ENCODE measurements at regions not wholly inside any gene's neighbourhood (a gene's known extent, or its start where the extent isn't known, plus 50 kb on each side); places are given as distances from the start of the nearest gene placed in this dataset.

DNA sequence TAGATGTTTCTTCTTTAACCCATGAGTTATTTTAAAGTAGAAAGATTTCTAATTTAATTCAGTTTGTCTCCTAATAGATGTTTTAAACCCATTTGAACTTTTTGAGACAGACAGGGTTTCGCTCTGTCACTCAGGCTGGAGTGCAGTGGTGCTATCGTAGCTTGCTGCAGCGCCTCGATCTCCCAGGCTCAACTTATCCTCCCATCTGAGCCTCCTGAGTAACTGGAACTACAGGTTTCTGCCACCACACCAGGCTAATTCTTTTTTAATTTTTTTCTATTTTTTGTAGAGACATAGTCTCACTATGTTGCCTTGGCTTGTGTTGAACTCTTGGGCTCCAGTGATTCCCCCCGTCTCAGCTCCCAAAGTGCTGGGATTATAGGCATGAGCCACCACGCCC, 53.0 kb upstream of the RAB18 start:
- no peak for DNase-seq (ENCODE audit: low spot score)

DNA sequence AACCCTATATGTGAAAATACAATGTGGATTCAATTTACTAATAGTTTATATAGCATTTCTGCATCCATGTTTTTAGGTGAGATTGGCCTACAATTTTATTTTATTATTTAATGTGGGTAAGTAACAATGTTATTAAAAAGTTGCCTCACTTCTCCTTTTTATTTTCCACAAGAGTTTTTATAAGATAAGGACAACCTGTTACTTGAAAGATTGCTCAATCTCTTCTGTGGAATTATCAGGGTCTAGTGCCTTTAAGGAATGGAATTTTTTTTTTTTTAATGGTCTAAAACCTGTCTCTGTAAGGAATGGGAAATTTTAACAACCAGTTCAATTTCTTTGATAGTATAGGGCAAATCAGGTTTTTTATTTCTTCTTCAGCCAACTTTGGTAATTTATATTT, 53.9 kb upstream of the RAB18 start:
- no peak for DNase-seq (ENCODE audit: low spot score)

GRCh38 chr10:27449571-27449970, 54.5 kb upstream of the RAB18 start:
- DNase-seq (ENCODE audit: low spot score): no peak

DNA sequence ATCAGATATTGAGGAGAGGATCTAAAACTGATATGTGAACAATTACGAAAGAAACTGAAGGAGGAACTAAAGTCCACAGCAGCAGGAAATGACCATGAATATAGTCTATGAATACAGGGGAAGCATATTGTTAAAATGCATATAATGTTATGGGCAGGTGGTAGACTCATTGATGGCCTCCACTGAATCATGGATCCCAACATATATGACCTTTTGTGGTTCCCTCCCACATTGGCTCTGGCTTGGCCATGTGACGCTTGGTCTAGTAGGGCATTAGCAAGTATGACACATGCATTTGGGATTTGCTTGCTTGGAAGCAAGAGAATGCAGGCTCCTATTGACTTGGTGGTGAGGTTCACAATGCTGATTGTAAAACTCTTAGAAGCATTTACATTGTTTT, 55.2 kb upstream of the RAB18 start:
- peak; percentile 25 for DNase-seq (ENCODE audit: low spot score)

DNA sequence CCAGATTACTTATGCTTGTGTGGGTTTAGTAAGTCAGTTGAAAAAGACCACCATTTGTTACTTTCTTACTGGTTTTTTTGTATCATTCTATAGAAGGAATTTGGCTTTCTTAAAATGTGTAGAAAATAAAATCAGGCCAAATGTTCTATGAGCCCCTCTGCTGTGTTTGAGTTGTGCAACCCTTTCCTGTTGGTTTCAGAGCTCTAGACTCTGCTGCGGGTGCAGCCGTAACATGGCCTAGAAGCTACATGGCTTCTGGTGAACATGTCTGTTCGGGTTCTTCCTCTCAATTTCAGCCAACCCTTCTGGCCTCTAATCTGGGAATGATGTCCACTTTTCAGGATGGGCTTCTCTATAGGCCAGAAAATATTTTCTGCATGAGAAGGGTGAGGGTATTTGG, 56.6 kb upstream of the RAB18 start:
- no peak for DNase-seq (ENCODE audit: low spot score)

GRCh38 chr10:27446091-27446918, 57.8 kb upstream of the RAB18 start:
- DNase-seq (ENCODE audit: low spot score): peak; percentile 46

- no peak for DNase-seq (ENCODE audit: low spot score)
Measured at GRCh38 chr10:27445070-27445469, 59.0 kb upstream of the RAB18 start.

- DNase-seq (ENCODE audit: low spot score): no peak
Measured at GRCh38 chr10:27440478-27440877, 63.6 kb upstream of the RAB18 start.

DNA sequence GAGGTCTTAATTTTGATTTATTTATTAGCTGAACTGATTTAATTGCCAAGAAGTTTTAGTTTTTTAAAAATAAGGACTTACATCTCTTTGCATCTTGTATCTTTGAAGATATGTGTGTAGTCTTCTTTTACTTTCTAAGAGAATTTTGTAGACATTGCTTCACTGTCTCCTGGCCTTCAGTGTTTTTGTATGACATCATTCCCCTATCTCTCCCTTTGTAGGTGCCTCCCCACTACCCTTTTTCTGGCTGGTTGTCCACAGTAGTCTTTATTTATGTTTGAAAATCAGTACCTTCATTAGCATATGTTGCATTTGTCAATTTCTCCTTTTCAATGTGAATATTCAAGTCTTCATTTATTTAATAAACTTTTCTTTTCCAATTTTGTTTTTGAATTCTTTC, 64.1 kb upstream of the RAB18 start:
- no peak for DNase-seq (ENCODE audit: low spot score)

GRCh38 chr10:27439101-27439500, 65.0 kb upstream of the RAB18 start:
- no peak for DNase-seq (ENCODE audit: low spot score)

- no peak for DNase-seq (ENCODE audit: low spot score)
Measured at GRCh38 chr10:27437775-27438174, 66.3 kb upstream of the RAB18 start.

DNA sequence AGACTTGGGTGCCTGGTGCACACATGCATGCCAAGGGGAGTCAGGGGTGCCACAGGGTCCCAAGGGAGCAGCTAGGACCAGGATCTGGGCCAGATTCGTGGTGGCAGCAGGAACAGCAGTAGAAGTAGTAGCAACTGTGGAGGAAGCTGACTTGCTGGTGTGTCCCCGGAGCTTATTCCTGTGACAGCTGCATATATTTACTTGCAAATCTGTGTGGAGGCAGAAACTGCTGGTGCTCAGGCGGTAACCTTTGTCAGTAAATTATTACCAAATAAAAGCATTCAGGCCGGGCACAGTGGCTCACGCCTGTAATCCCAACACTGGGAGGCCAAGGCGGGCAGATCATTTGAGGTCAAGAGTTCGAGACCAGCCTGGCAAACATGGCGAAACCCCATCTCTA, 67.4 kb upstream of the RAB18 start:
- no peak for DNase-seq (ENCODE audit: low spot score)

GRCh38 chr10:27433976-27434375, 70.1 kb upstream of the RAB18 start:
- no peak for DNase-seq (ENCODE audit: low spot score)

GRCh38 chr10:27426948-27427467, 77.1 kb upstream of the RAB18 start:
- DNase-seq (ENCODE audit: low spot score): no peak

- no peak for DNase-seq (ENCODE audit: low spot score)
Measured at GRCh38 chr10:27413831-27414348, 90.2 kb upstream of the RAB18 start.

DNA sequence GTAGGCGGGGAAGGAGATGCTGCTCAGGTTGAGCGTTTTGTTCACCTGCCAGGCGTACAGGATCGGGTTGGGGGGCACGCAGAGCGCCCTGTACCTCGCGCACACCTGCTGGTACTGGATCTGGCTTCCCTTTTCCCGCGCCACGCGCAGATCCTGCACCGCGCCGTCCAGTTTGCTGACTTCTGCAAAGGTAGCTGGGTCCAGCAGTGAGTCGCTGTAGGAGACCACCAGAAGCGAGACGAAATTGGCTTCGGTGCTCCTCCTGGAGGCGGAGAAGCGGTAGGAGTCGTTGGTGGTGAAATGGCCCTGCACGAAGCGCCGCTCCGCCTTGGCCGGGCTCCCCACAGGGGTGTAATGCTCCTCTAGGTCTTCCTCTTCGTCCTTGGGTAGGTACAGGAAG, 90.7 kb upstream of the RAB18 start:
- no peak for DNase-seq (ENCODE audit: low spot score)

DNA sequence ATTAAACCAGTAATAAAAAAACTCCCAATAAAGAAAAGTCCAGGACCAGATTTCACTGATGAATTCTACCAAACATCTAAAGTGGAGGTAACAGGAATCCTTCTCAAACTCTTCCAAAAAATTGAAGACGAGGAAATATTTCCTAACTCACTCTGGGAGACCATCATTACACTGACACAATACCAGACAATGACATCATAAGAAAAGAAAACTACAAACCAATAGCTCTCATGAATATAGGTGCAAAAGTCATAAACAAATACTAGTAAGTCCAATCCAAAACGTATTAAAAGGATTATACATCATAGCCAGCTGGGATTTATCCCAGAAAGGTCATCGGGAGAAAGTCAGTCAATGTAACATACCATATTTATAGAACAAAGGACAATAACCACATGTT, 94.0 kb upstream of the RAB18 start:
- no peak for DNase-seq (ENCODE audit: low spot score)

GRCh38 chr10:27407271-27407670, 96.8 kb upstream of the RAB18 start:
- DNase-seq (ENCODE audit: low spot score): no peak

GRCh38 chr10:27399871-27400270, 104.2 kb upstream of the RAB18 start:
- no peak for DNase-seq (ENCODE audit: low spot score)

DNA sequence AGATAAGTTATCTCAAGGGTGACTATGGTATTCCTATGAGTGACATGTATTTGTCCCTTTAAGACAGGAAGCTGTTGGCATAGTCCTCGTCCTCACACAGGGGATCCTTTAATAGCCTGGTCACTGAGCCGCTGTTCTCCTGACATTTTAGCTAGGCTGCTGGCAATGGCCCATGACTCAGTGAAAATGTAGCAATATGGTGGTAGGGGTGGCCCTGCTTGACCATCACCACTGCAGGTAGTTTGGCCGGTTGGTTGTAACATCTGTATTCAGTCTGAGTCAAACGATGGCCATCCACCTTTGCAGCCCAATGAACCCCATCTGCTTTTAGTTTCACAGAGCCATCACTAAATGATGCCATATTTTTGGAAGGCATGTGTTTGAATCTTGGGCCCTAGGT, 110.1 kb upstream of the RAB18 start:
- no peak for DNase-seq (ENCODE audit: low spot score)

DNA sequence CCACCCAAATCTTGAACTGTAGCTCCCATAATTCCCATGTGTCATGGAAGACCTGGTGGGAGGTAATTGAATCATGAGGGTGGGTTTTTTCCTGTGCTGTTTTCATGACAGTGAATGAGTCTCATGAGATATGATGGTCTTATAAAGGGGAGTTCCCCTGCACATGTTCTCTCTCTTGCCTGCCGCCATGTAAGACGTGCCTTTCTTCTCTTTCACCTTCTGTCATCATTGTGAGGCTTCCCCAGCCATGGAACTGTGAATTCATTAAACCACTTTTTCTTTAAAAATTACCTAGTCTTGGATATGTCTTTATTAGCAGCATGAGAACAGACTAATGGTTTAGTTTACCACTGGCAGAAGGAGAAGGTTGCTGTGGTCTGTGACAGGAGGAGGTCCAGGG, 111.5 kb upstream of the RAB18 start:
- no peak for DNase-seq (ENCODE audit: low spot score)

DNA sequence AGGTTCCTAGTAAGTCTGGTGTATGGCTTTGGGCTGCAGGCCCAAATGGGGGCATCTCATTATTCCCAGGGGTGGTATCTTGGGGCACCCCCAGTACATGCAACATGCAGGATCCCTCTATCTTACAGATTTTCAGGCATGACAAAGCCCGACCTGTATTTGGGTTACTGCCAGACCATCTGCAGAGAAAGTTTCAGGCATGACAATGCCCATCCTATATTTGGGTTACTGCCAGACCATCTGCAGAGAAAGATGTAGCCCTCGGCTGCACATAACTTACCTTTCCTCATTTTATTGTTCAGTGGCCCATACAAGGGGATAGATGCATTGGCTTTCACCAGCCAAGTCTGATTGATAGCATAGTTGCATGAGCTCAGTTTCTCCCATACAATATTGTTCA, 112.2 kb upstream of the RAB18 start:
- no peak for DNase-seq (ENCODE audit: low spot score)

- no peak for DNase-seq (ENCODE audit: low spot score)
Measured at GRCh38 chr10:27391325-27391724, 112.8 kb upstream of the RAB18 start.

- DNase-seq (ENCODE audit: low spot score): peak; percentile 11
Measured at GRCh38 chr10:27390681-27391080, 113.4 kb upstream of the RAB18 start.
